H1 (cell line): ENCODE measurements at regions not wholly inside any gene's neighbourhood (a gene's known extent, or its start where the extent isn't known, plus 50 kb on each side); places are given as distances from the start of the nearest gene placed in this dataset.
"Not testable (repeated sequence)": the region's sequence is repeated elsewhere in the genome, so short reads cannot be mapped to it uniquely, and the experiment has no call there.

Experiments used
- CTCF ChIA-PET: fragments of 300-600 bp; sonication (Branson Sonifier 250); formaldehyde crosslinking; loops from one replicate; lab custom pipeline; 2021; ENCODE audit not compliant: partially characterized antibody; lab: Charles Lee
- POLR2A ChIA-PET: fragments of 300-600 bp; sonication (Branson Sonifier 250); formaldehyde crosslinking; loops from one replicate; lab custom pipeline; 2021; ENCODE audit warnings: inconsistent platforms; ENCODE audit not compliant: partially characterized antibody; lab: Charles Lee
- DNase-seq, 2 experiments: peaks; one replicate each; pipeline versions ENCODE4 v3.0.0 to v3.0.0-alpha.2; 2010 to 2022; ENCODE audit warnings: low spot score in 2 of 2, low read depth in 1 of 2, mixed read lengths in 1 of 2
- FAIRE-seq: peaks from 2 replicates; lab custom pipeline; 2011; peaks lifted over from hg19 to GRCh38; lab: Jason Lieb, UNC
- H2AFZ ChIP-seq: 2 replicates; pipeline ENCODE4 v1.8.1; 2012; ENCODE audit warnings: low read length, inconsistent platforms
- H2AK5ac ChIP-seq: 2 replicates; pipeline ENCODE4 v1.6.1; 2013; ENCODE audit warnings: low read depth, low read length
- H2BK120ac ChIP-seq: replicated peaks from 2 replicates; pipeline ENCODE3; 2013; ENCODE audit warnings: low read depth, low read length, inconsistent platforms
- H2BK12ac ChIP-seq: 2 replicates; pipeline ENCODE4 v1.6.1; 2013; ENCODE audit warnings: low read depth, low read length
- H2BK15ac ChIP-seq: 2 replicates; pipeline ENCODE4 v1.6.1; 2013; ENCODE audit warnings: low read length
- H2BK20ac ChIP-seq: 2 replicates; pipeline ENCODE4 v1.6.1; 2013; ENCODE audit warnings: low read length
- H2BK5ac ChIP-seq: 2 replicates; pipeline ENCODE4 v1.6.1; 2013; ENCODE audit warnings: low read depth, low read length
- H3K14ac ChIP-seq: 2 replicates; pipeline ENCODE4 v1.6.1; 2013; ENCODE audit warnings: inconsistent platforms; ENCODE audit not compliant: insufficient read length
- H3K18ac ChIP-seq: 2 replicates; pipeline ENCODE4 v1.6.1; 2013; ENCODE audit warnings: low read length; ENCODE audit errors: extremely low read depth
- H3K23ac ChIP-seq: 2 replicates; pipeline ENCODE4 v1.6.1; 2013; ENCODE audit warnings: inconsistent platforms; ENCODE audit not compliant: insufficient read length
- H3K23me2 ChIP-seq: 2 replicates; pipeline ENCODE4 v1.6.1; 2013; ENCODE audit warnings: low read depth, low read length
- H3K27ac ChIP-seq: 2 replicates; pipeline ENCODE4 v1.6.1; 2011; ENCODE audit warnings: low read depth, low read length, inconsistent platforms
- H3K27me3 ChIP-seq, 4 experiments: replicated peaks in 1 of 4; 1 replicate in 1 of 4; 2 replicates in 3 of 4; pipeline versions ENCODE4 v1.6.1 to v1.8.1; 2011 to 2013; ENCODE audit warnings: low read length in 3 of 4, mild to moderate bottlenecking in 3 of 4, inconsistent platforms in 2 of 4, mixed read lengths in 2 of 4, moderate library complexity in 1 of 4; ENCODE audit not compliant: control insufficient read depth in 3 of 4, insufficient read depth in 3 of 4; ENCODE audit errors: extremely low read depth in 1 of 4
- H3K36me3 ChIP-seq, 4 experiments: 2 replicates each; pipeline versions ENCODE4 v1.6.1 to v1.8.1; 2011 to 2013; ENCODE audit warnings: mild to moderate bottlenecking in 4 of 4, low read length in 3 of 4, moderate library complexity in 2 of 4, control low read depth in 1 of 4, inconsistent platforms in 1 of 4; ENCODE audit not compliant: insufficient read depth in 4 of 4, control insufficient read depth in 2 of 4
- H3K4ac ChIP-seq: replicated peaks from 2 replicates; pipeline ENCODE3; 2013; ENCODE audit warnings: low read length, low read depth, mixed read lengths, inconsistent platforms; ENCODE audit not compliant: insufficient read length
- H3K4me1 ChIP-seq, 4 experiments: replicated peaks in 1 of 4; 1 replicate in 1 of 4; 2 replicates in 3 of 4; pipeline versions ENCODE4 v1.6.1 to v1.8.1; 2011 to 2013; ENCODE audit warnings: low read length in 3 of 4, inconsistent platforms in 2 of 4, mixed read lengths in 1 of 4; ENCODE audit not compliant: insufficient read depth in 4 of 4, control insufficient read depth in 3 of 4
- H3K4me2 ChIP-seq, 2 experiments: 2 replicates each; pipeline versions ENCODE4 v1.6.1 to v1.8.1; 2011 to 2013; ENCODE audit warnings: low read depth in 2 of 2, low read length in 2 of 2, control low read depth in 1 of 2, inconsistent platforms in 1 of 2, mild to moderate bottlenecking in 1 of 2; ENCODE audit not compliant: insufficient read depth in 1 of 2
- H3K4me3 ChIP-seq, 4 experiments: fragments of 200-600, 300-600 bp in 1 of 4; sonication (generic), shearing (Covaris generic), sonication (Bioruptor Twin) in 1 of 4; 2 replicates each; pipeline versions ENCODE4 v1.5.1 to v1.8.1; 2011 to 2016; ENCODE audit warnings: low read length in 4 of 4, low read depth in 3 of 4, control low read depth in 2 of 4, inconsistent platforms in 2 of 4, mild to moderate bottlenecking in 2 of 4, mixed read lengths in 1 of 4, moderate library complexity in 1 of 4; ENCODE audit not compliant: insufficient read depth in 2 of 4; ENCODE audit errors: extremely low read depth in 1 of 4
- H3K56ac ChIP-seq: replicated peaks from 2 replicates; pipeline ENCODE3; 2013; ENCODE audit warnings: low read depth, mild to moderate bottlenecking, mixed read lengths, low read length, inconsistent platforms; ENCODE audit not compliant: insufficient read length
- H3K79me1 ChIP-seq: 2 replicates; pipeline ENCODE4 v1.6.1; 2013; ENCODE audit warnings: low read depth, low read length, control low read depth
- H3K79me2 ChIP-seq, 2 experiments: 2 replicates each; pipeline versions ENCODE4 v1.6.1 to v1.8.1; 2012 to 2013; ENCODE audit warnings: low read length in 2 of 2, mild to moderate bottlenecking in 2 of 2, inconsistent platforms in 1 of 2; ENCODE audit not compliant: insufficient read depth in 2 of 2, control insufficient read depth in 1 of 2
- H3K9ac ChIP-seq, 4 experiments: replicated peaks in 1 of 4; 1 replicate in 1 of 4; 2 replicates in 3 of 4; pipeline versions ENCODE4 v1.6.1 to v1.8.1; 2011 to 2013; ENCODE audit warnings: low read depth in 3 of 4, low read length in 3 of 4, control low read depth in 2 of 4, mild to moderate bottlenecking in 2 of 4, moderate library complexity in 2 of 4, inconsistent platforms in 1 of 4; ENCODE audit errors: extremely low read depth in 1 of 4
- H3K9me3 ChIP-seq, 2 experiments: 2 replicates each; pipeline versions ENCODE4 v1.6.1 to v1.8.1; 2012 to 2013; ENCODE audit warnings: mild to moderate bottlenecking in 2 of 2, moderate library complexity in 2 of 2, control low read depth in 1 of 2, inconsistent platforms in 1 of 2, low read depth in 1 of 2, low read length in 1 of 2, mixed read lengths in 1 of 2; ENCODE audit not compliant: insufficient read depth in 2 of 2
- H4K20me1 ChIP-seq, 2 experiments: replicated peaks in 1 of 2; 2 replicates each; pipeline versions ENCODE3 to v1.8.1; 2011 to 2013; ENCODE audit warnings: inconsistent platforms in 2 of 2, low read length in 2 of 2, mild to moderate bottlenecking in 1 of 2; ENCODE audit not compliant: insufficient read depth in 2 of 2, control insufficient read depth in 1 of 2
- H4K5ac ChIP-seq: 2 replicates; pipeline ENCODE4 v1.6.1; 2013; ENCODE audit warnings: low read length, low read depth, mixed read lengths, inconsistent platforms; ENCODE audit not compliant: insufficient read length
- H4K8ac ChIP-seq: 2 replicates; pipeline ENCODE4 v1.8.0; 2013; ENCODE audit warnings: mild to moderate bottlenecking, moderate library complexity, low read length, inconsistent platforms; ENCODE audit not compliant: insufficient read depth; ENCODE audit errors: extremely low read depth
- H4K91ac ChIP-seq: replicated peaks from 2 replicates; pipeline ENCODE3; 2013; ENCODE audit warnings: low read length, mixed read lengths, inconsistent platforms; ENCODE audit not compliant: insufficient read length
- WGBS, 2 experiments: shearing (Covaris generic) in 1 of 2; methylation state at CpG; one replicate each; pipeline versions ENCODE4 v1.1.6 to v1.1.7; 2013 to 2015; ENCODE audit warnings: low lambda C conversion rate in 2 of 2, mixed read lengths in 2 of 2, inconsistent platforms in 1 of 2, low coverage in 1 of 2, missing lambda C conversion rate in 1 of 2; ENCODE audit not compliant: insufficient replicate concordance in 2 of 2, insufficient coverage in 1 of 2, insufficient read length in 1 of 2; ENCODE audit errors: extremely low coverage in 1 of 2, missing lambda C conversion rate in 1 of 2; 5-methylcytosine and 5-hydroxymethylcytosine counted together

- H3K23me2 ChIP-seq, H3K4ac ChIP-seq, H3K9ac ChIP-seq, H2AK5ac ChIP-seq, H4K8ac ChIP-seq, H4K91ac ChIP-seq, H2BK120ac ChIP-seq, H3K9me3 ChIP-seq, H4K20me1 ChIP-seq, POLR2A ChIA-PET, H3K27me3 ChIP-seq, H3K4me2 ChIP-seq, H3K79me2 ChIP-seq, H3K79me1 ChIP-seq, H3K23ac ChIP-seq, CTCF ChIA-PET, H3K27ac ChIP-seq, H3K14ac ChIP-seq, H2BK5ac ChIP-seq, DNase-seq, H2BK20ac ChIP-seq, H3K18ac ChIP-seq, H2AFZ ChIP-seq, H2BK12ac ChIP-seq, H3K4me3 ChIP-seq, H3K56ac ChIP-seq, H3K36me3 ChIP-seq, FAIRE-seq, H4K5ac ChIP-seq, H3K4me1 ChIP-seq, H2BK15ac ChIP-seq: not testable (repeated sequence)
- 82% methylated on average over 3 of the region's 3 CpGs; no CpG with 5 or more reads in 1 of the 2 experiments for WGBS, 2 experiments
Observed at GRCh38 chr4:101632766-101633165, 157.8 kb upstream of the BANK1 start.
